GM13976 (cell line): ENCODE measurements at regions not wholly inside any gene's neighbourhood (a gene's known extent, or its start where the extent isn't known, plus 50 kb on each side); places are given as distances from the start of the nearest gene placed in this dataset.

Experiments used
- DNase-seq: peaks from one replicate; pipeline ENCODE4 v3.0.0; 2012; ENCODE audit warnings: low spot score
- in situ Hi-C: fragments of 300-500 bp; cut with MboI; formaldehyde crosslinking; loops from one replicate; pipeline ENCODE4 v1.12.0; 2022; ENCODE audit warnings: low sequenced_read_pairs, mixed read lengths, inconsistent platforms; ENCODE audit not compliant: unreplicated experiment
- TF ChIP-seq, protein P1 (sequence below): IDR thresholded peaks from 2 replicates; pipeline ENCODE4 v1.5.1; 2012; ENCODE audit warnings: borderline replicate concordance, mild to moderate bottlenecking; ENCODE audit not compliant: insufficient read depth; ENCODE audit errors: extremely low read depth, missing control alignments, control extremely low read depth

DNA sequence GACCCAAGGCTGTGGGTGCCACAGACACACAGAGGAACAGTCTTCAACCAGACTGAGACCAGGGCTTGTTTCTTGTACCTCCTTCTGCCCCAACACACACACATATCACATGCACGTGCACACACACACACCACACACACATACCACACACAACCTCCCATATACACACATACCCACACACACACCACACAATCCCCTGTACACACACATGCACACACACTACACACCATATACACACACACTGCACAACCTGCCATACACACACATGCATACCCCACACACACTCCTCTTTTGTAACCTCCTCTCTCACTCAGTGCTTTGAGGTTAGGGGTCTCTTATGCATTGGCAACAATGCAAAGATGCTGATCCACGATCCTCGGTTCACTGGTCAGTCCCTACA, 217.0 kb downstream of the AJAP1 start:
- no peak for DNase-seq
- in situ Hi-C loops: no loop called here
- TF ChIP-seq, protein P1, sequence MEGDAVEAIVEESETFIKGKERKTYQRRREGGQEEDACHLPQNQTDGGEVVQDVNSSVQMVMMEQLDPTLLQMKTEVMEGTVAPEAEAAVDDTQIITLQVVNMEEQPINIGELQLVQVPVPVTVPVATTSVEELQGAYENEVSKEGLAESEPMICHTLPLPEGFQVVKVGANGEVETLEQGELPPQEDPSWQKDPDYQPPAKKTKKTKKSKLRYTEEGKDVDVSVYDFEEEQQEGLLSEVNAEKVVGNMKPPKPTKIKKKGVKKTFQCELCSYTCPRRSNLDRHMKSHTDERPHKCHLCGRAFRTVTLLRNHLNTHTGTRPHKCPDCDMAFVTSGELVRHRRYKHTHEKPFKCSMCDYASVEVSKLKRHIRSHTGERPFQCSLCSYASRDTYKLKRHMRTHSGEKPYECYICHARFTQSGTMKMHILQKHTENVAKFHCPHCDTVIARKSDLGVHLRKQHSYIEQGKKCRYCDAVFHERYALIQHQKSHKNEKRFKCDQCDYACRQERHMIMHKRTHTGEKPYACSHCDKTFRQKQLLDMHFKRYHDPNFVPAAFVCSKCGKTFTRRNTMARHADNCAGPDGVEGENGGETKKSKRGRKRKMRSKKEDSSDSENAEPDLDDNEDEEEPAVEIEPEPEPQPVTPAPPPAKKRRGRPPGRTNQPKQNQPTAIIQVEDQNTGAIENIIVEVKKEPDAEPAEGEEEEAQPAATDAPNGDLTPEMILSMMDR: no peak

DNA sequence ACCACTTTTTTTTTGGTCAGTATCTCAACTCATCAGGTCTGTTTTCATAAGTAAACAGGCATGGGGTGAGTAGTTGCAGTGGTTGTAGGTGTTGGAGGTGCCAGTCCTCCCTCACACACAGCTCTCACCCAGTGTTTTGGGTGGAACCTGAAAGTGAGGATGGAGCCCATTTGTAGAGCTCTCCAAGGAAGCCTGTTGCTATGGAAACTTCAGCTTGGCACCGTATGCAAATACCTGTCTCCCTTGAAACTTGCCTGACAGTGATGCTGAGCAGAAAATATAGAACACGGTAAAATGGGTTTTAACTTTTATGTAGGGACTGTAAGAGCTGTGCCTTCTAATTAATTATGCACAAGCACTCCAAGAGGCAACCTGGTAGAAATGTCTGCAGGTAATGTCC, 214.1 kb downstream of the AJAP1 start:
- no peak for DNase-seq
- in situ Hi-C loops: no loop called here
- TF ChIP-seq, protein P1: no peak

DNA sequence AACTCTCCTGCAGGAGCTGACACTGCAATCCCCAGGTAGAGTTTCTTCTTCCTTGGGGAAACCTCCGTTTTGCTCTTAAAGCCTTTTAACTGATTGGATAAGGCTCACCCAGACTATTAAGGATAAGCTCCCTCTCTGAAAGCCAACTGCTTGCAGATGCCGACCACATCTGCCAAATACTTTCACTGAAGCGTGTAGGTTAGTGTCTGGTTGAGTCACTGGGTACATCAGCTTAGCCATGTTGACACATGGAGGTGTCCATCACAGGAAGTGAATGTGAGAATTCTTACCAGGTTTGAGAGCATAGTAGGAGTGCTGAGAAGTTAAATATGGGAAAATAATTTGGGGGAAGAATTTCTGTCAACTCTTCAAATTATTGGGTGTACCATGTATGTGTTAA, 202.0 kb downstream of the AJAP1 start:
- TF ChIP-seq, protein P1: no peak
- DNase-seq: no peak
- in situ Hi-C loops: no loop called here

DNA sequence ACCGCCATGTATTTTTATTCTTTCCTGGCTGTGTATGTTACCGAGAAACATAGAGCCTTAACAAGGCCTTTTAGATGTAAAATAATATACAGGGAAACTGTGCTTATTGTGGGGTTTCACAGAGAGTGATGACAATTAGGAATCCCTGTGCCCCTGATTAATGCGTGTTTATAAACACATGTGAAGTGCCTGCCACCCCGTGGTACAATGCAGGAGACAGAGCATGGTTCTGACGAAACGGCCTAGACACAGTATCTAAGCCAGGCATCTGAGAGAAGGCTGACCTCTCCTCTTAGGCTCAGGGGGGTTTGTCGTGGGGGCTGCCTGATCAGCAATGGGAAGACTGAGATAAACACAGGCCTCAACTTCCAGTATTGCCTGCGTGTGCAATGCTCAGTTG, 200.0 kb downstream of the AJAP1 start:
- in situ Hi-C loops: no loop called here
- DNase-seq: no peak
- TF ChIP-seq, protein P1: no peak

DNA sequence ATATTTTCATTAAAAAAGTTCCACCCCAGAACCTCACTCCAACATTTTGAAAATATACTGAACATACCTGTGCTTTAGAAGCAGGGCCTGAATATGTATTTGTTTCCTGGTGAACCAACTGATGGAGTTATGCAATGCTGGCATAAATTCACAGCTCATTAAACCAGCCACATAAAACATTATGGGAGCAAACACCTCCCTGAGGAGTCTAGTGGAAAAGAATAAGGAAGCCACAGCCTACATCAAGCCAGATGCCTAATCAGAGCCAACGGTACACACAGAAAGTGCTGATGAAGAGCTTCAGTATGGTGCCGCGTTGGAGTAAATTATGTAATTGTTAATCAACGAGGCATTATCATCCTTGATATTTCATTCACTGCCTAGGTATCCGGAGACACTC, 199.5 kb downstream of the AJAP1 start:
- TF ChIP-seq, protein P1: no peak
- DNase-seq: no peak
- in situ Hi-C loops: no loop called here

DNA sequence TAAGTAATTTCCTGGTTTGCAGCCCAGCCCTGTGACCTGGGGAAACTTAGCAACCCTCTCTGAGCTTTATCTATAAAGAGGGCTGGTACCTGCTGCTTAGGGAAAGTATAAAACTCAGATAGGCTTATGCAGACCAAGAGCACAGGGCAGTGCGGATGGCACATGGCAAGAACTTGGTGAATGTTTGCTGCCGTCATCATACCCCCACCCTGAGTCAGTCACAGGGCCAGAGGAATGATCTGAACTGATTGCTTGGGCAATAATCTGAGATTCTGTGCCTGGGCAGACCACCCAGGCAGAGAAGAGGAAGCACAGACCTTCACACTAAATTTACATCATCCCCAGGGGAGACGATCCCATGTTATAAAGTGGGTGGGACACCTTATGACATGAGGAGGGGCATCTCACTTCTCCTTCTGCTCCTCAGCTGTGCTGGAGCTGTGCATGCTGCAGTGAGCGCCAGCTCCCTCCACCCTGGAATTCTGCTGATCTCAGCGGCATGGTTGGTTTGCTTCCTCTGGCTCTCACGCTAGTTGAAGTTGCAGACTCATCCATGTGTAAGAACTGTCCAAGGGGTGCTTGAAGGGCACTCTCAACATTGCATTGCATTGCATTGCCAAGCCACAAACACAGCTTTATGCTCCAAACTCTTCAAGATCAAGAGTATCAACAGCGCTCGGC, 197.1 kb downstream of the AJAP1 start:
- in situ Hi-C loops: no loop called here
- DNase-seq: no peak
- TF ChIP-seq, protein P1: no peak
